GM21360 (cell line): ENCODE measurements at regions not wholly inside any gene's neighbourhood (a gene's known extent, or its start where the extent isn't known, plus 50 kb on each side); places are given as distances from the start of the nearest gene placed in this dataset.

ENCODE experiments used
- ATAC-seq: cut with Tn5 transposase; IDR thresholded peaks from one replicate; pipeline ENCODE4 v1.9.1; 2021; ENCODE audit warnings: mild to moderate bottlenecking, moderate library complexity; ENCODE audit not compliant: unreplicated experiment

GRCh38 chr10:78357141-78358063 is 323.7 kb downstream of the RPS24 start:
- ATAC-seq = no peak

- no peak for ATAC-seq
Observed at GRCh38 chr10:78358351-78358750, 324.7 kb downstream of the RPS24 start.

- ATAC-seq = no peak
Observed at GRCh38 chr10:78358982-78359381, 325.3 kb downstream of the RPS24 start.

- ATAC-seq = no peak
Observed at GRCh38 chr10:78359640-78360091, 326.0 kb downstream of the RPS24 start.

- no peak for ATAC-seq
Observed at GRCh38 chr10:78360284-78360683, 326.6 kb downstream of the RPS24 start.

GRCh38 chr10:78361031-78361430 is 327.4 kb downstream of the RPS24 start:
- no peak for ATAC-seq

- no peak for ATAC-seq
Observed at GRCh38 chr10:78362406-78363022, 328.9 kb downstream of the RPS24 start.

- ATAC-seq = no peak
Observed at GRCh38 chr10:78363190-78363589, 329.5 kb downstream of the RPS24 start.

GRCh38 chr10:78365694-78366093 is 332.0 kb downstream of the RPS24 start:
- no peak for ATAC-seq

GRCh38 chr10:78366663-78367411 is 333.2 kb downstream of the RPS24 start:
- ATAC-seq = no peak

GRCh38 chr10:78367751-78368150 is 334.1 kb downstream of the RPS24 start:
- no peak for ATAC-seq

- ATAC-seq = no peak
Observed at GRCh38 chr10:78371136-78371535, 337.5 kb downstream of the RPS24 start.

GRCh38 chr10:78372806-78373205 is 339.1 kb downstream of the RPS24 start:
- ATAC-seq = no peak

GRCh38 chr10:78374331-78375028 is 340.8 kb downstream of the RPS24 start:
- no peak for ATAC-seq

- ATAC-seq = no peak
Observed at GRCh38 chr10:78375854-78376785, 342.5 kb downstream of the RPS24 start.

GRCh38 chr10:78377356-78377755 is 343.7 kb downstream of the RPS24 start:
- ATAC-seq = no peak

- no peak for ATAC-seq
Observed at GRCh38 chr10:78378192-78378591, 344.5 kb downstream of the RPS24 start.

GRCh38 chr10:78381107-78381506 is 347.4 kb downstream of the RPS24 start:
- ATAC-seq = no peak

- ATAC-seq = no peak
Observed at GRCh38 chr10:78382047-78382446, 348.4 kb downstream of the RPS24 start.

GRCh38 chr10:78382772-78383171 is 349.1 kb downstream of the RPS24 start:
- no peak for ATAC-seq
